Heart right ventricle (tissue), 16 donors: ENCODE measurements at regions not wholly inside any gene's neighbourhood (a gene's known extent, or its start where the extent isn't known, plus 50 kb on each side); places are given as distances from the start of the nearest gene placed in this dataset.

Experiments used
- ATAC-seq, 8 donors: fragments of 200-7000 bp; cut with Tn5 transposase; one replicate each; pipeline ENCODE4 v1.9.1; 2020; ENCODE audit warnings: mild to moderate bottlenecking in 8 of 8, moderate library complexity in 8 of 8, moderate number of reproducible peaks in 1 of 8
- DNase-seq, 2 donors: peaks; one replicate each; pipeline ENCODE4 v3.0.0-alpha.2; 2020
- H3K27ac ChIP-seq, 10 donors: fragments of 200-600 bp; sonication (generic) in 2 of 10; one replicate each; pipeline versions ENCODE4 v1.5.0 to v1.8.0; 2020 to 2022; ENCODE audit warnings: mild to moderate bottlenecking in 3 of 10
- H3K27me3 ChIP-seq, 7 donors: fragments of 200-600 bp; one replicate each; pipeline ENCODE4 v1.8.0; 2021 to 2022; ENCODE audit warnings: mild to moderate bottlenecking in 2 of 7
- H3K36me3 ChIP-seq, 9 donors: fragments of 200-600 bp; sonication (generic) in 1 of 9; one replicate each; pipeline versions ENCODE4 v1.5.0 to v1.8.0; 2020 to 2022; ENCODE audit warnings: mild to moderate bottlenecking in 2 of 9
- H3K4me1 ChIP-seq, 9 donors: fragments of 200-600 bp; sonication (generic) in 1 of 9; one replicate each; pipeline versions ENCODE4 v1.5.0 to v1.8.0; 2020 to 2022; ENCODE audit warnings: mild to moderate bottlenecking in 4 of 9
- H3K4me3 ChIP-seq, 10 donors: fragments of 200-600 bp; sonication (generic) in 2 of 10; one replicate each; pipeline versions ENCODE4 v1.5.0 to v1.8.0; 2020 to 2022; ENCODE audit warnings: mild to moderate bottlenecking in 7 of 10, moderate library complexity in 2 of 10
- H3K9me3 ChIP-seq, 11 donors: fragments of 200-600 bp in 10 of 11; sonication (generic) in 2 of 11; one replicate each; pipeline versions ENCODE4 v1.5.0 to v1.8.0; 2013 to 2022; ENCODE audit warnings: mild to moderate bottlenecking in 2 of 11, control low read depth in 1 of 11, moderate library complexity in 1 of 11
- WGBS, 2 donors: extraction: QIAGEN DNeasy Blood & Tissue Kit; methylation state at CpG; one replicate each; pipeline ENCODE4 v1.1.7; 2013; ENCODE audit warnings: inconsistent platforms in 1 of 2; 5-methylcytosine and 5-hydroxymethylcytosine counted together
- intact Hi-C, 10 donors: fragments of 100-400 bp; cut with DNase I; formaldehyde crosslinking; loops; one replicate each; pipeline versions ENCODE4 v1.11.1 to v1.14.2; 2022
- TF ChIP-seq, protein P1 (sequence below), 9 donors: fragments of 200-600 bp; sonication (generic) in 2 of 9; IDR thresholded peaks; one replicate each; pipeline versions ENCODE4 v1.5.0 to v1.8.0; 2021 to 2022; ENCODE audit warnings: antibody characterized with exemption in 9 of 9, mild to moderate bottlenecking in 5 of 9, moderate library complexity in 1 of 9
- donor health status: Arrhythmogenic right ventricular cardiomyopathy.
- donor health status: ischemic (EF 13 %, LVEDD 7.1; RV severe dilation, severe dysfunction).
- donor health status: healthy with polysubstance abuse.
- donor health status: DM: no; HTN: yes; CAD: no.
- donor health status: DM: no; HTN: no; CAD: no.
- donor health status: ischemic (EF 25% LVEDD 6.9; RV normal size, moderate dysfunction).
- donor health status: ischemic (EF 25% LVEDD 5.7; RV mildly dilated, moderate dysfunction).
- donor health status: healthy.
- donor health status: DM: yes; HTN: yes; CAD: no.
- donor health status: Ischemic cardiomyopathy.
- donor health status: ischemic (EF 35%, LVEDD 5.7; RV mildly dilated, moderate dysfunction).
- donor health status: nonischemic (EF 11% LVEDD 7.7; RV severe dilation, severe dysfunction).
- donor health status: DM: yes; HTN: yes; CAD: no.
- donor health status: PGD.
- donor health status: ischemic (EF 29% LVEDD 5.4; RV normal size, mild dysfunction).
- donor health status: nonischemic (EF 23%, LVEDD 6.1; RV moderate dilation, normal function).

DNA sequence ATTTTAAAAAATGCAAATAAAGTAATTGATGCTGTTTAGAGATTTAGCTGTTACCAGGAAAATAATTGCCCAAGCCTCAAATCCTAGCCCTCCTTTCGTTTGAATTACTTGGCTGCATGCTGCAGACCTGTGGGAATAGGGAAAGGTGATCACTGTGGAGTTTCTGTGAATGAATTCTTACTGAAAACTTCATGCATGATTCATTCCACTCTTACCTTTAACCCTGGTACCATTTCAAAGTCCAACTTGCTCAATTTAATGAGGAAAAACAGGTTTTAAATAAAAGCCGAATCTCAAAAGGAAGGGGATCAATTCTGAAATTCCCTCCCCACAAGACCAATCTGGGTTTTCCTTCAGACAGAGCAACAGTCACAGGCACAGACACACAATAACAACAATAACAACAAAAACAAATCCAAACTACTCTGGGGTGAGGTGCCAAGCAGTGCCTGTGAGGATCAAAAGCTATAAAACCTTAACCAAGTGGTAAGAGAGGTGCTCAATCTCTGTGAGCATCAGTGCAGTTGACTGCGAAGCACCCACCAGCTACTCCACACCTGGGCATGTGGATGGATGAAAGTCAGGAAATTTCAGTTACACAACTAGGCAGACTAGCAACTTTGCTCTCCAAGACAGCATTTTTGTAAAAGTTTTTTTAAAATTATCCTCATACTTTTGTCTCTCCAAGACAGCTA lies 200.8 kb downstream of the CNTN3 start:
- intact Hi-C loops = no loop called here
- TF ChIP-seq, protein P1, sequence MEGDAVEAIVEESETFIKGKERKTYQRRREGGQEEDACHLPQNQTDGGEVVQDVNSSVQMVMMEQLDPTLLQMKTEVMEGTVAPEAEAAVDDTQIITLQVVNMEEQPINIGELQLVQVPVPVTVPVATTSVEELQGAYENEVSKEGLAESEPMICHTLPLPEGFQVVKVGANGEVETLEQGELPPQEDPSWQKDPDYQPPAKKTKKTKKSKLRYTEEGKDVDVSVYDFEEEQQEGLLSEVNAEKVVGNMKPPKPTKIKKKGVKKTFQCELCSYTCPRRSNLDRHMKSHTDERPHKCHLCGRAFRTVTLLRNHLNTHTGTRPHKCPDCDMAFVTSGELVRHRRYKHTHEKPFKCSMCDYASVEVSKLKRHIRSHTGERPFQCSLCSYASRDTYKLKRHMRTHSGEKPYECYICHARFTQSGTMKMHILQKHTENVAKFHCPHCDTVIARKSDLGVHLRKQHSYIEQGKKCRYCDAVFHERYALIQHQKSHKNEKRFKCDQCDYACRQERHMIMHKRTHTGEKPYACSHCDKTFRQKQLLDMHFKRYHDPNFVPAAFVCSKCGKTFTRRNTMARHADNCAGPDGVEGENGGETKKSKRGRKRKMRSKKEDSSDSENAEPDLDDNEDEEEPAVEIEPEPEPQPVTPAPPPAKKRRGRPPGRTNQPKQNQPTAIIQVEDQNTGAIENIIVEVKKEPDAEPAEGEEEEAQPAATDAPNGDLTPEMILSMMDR (IDR thresholded peaks at IDR 0.05) = no peak
- H3K27ac ChIP-seq = no peak overlapping the region
- no peak overlapping the region for H3K4me3 ChIP-seq
- H3K4me1 ChIP-seq = no peaks in the 10 kb centered on the region
- DNase-seq = no peak
- no peaks in the 10 kb centered on the region for H3K36me3 ChIP-seq
- no peaks in the 10 kb centered on the region for H3K27me3 ChIP-seq
- WGBS, 2 donors = 71 to 89% methylated on average over 3 of the region's 3 CpGs
- peaks cover 0 to 8% (median 0%) of the 10 kb centered on the region in 11 donors for H3K9me3 ChIP-seq
- ATAC-seq = no peak

DNA sequence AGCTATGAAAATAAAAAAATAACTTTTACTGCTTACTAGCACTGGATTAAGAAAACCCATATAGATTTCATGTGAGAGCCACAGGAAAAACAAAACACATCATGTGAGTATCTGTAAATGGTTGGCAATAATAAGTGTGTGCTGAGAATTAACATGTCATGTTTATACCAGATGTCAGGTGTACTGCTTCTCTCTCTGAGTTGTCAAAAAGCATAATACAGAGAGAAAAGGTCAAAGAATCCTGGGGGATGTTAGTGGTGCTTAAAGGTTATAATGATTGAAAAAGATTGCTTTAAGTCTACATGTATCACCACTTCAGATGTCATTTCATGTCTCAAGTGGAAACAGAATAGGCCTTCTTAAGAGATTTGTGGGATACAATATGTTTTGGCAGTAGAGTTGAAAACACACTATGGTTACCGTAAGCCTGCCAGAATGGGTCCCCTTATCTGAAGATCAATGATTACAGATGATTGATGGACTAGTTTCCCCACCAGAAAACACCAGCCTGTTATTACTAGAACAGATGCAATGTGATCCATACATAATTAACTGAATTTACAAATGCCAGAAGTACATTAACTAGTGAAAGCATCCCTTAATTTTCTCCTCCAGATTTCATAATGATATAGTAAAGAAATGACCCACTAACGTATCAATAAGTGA lies 204.1 kb downstream of the CNTN3 start:
- Histone ChIP-seq H3K36me3 (no peaks in the 10 kb centered on the region), H3K27ac (no peak overlapping the region), H3K4me1 (no peaks in the 10 kb centered on the region), H3K27me3 (no peaks in the 10 kb centered on the region), H3K9me3 (peaks cover 0 to 10% (median 0%) of the 10 kb centered on the region in 11 donors), H3K4me3 (no peak overlapping the region)
- DNase-seq (no peak), ATAC-seq (no peak)
- TF ChIP-seq, protein P1 (IDR thresholded peaks at IDR 0.05) = no peak
- intact Hi-C loops = no loop called here
- 64 to 76% methylated on average over 2 of the region's 2 CpGs for WGBS, 2 donors

DNA sequence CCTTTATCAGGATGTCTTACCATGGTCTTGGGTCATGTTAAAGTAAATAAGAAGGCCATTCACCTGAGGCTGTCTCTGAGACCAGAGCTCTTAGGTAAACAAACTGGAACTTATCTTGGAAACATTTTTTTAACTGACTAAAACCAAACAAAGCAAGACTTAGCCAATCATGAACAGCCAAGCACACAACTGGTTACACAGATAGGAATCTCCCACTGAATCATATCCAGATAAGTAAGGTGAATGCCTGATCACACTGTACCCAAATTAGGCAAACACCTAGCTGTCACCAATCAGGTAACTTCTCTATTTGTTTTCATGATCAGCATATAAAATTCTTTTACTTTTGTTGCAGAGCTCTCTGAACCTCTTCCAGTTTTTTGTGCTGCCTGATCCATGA lies 205.4 kb downstream of the CNTN3 start:
- H3K9me3 ChIP-seq = peaks cover 0 to 10% (median 0%) of the 10 kb centered on the region in 11 donors
- intact Hi-C loops = no loop called here
- no peak overlapping the region for H3K27ac ChIP-seq
- no peaks in the 10 kb centered on the region for H3K4me1 ChIP-seq
- no peaks in the 10 kb centered on the region for H3K27me3 ChIP-seq
- H3K36me3 ChIP-seq = no peaks in the 10 kb centered on the region
- TF ChIP-seq, protein P1 (IDR thresholded peaks at IDR 0.05) = no peak
- DNase-seq = no peak
- no peak for ATAC-seq
- H3K4me3 ChIP-seq = no peak overlapping the region

DNA sequence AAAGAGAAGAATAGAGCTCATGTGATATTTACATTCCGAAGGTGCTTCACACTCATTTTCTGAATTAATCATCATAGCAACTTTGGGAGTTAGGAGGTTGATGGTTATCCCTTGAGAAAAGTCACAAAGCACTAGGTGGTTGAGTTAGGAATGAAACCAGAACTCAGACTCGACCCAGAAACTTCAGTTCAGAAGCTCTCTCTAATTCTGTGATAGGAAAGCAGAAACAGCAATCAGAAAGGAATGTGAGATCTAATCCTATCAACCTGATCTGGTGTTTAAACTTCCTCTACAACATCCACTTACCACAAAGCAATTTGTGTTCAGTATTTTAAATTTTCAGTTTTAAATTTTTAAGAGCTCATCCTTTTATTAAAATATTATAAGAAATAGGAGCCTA lies 211.2 kb downstream of the CNTN3 start:
- no peaks in the 10 kb centered on the region for H3K36me3 ChIP-seq
- no peaks in the 10 kb centered on the region for H3K27me3 ChIP-seq
- no peak overlapping the region for H3K4me3 ChIP-seq
- TF ChIP-seq, protein P1 (IDR thresholded peaks at IDR 0.05) = no peak
- no peak overlapping the region for H3K27ac ChIP-seq
- peaks cover 0 to 10% (median 0%) of the 10 kb centered on the region in 11 donors for H3K9me3 ChIP-seq
- no peaks in the 10 kb centered on the region for H3K4me1 ChIP-seq
- no peak for DNase-seq
- intact Hi-C loops = no loop called here
- 67 to 72% methylated on average over 2 of the region's 2 CpGs for WGBS, 2 donors
- ATAC-seq = no peak
